NCI-H2107 treated with DMSO at 0.1 percent for 48 hours (cell line): ENCODE measurements at regions not wholly inside any gene's neighbourhood (a gene's known extent, or its start where the extent isn't known, plus 50 kb on each side); places are given as distances from the start of the nearest gene placed in this dataset.

ENCODE experiments used
- DNase-seq: peaks from one replicate; lab custom pipeline; 2025; ENCODE audit not compliant: unreplicated experiment; lab: John Stamatoyannopoulos, UW

- no peak for DNase-seq
Measured at GRCh38 chr4:149927514-149927913, 111.9 kb upstream of the IQCM start.

DNA sequence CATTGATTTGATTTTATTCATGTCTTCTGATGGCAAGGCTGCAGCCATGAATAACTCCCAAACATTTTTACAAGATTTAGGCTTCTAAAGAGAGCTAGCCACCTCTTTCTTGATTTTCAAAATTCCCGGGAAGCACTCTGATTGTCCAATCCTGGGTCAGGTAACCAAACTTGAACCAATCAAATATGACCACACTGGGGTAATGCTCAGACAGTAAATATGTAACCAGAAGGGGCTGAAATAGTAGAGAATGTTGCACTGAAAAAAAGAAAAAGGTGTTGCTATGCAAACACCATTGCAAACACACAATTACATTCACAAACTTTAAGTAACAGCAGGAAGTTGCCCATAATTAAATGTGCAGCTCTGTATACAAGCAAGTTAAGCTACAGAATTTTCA lies 112.9 kb upstream of the IQCM start:
- DNase-seq, result no peak

GRCh38 chr4:149931431-149931830 lies 115.8 kb upstream of the IQCM start:
- no peak for DNase-seq

GRCh38 chr4:149932188-149932587 lies 116.5 kb upstream of the IQCM start:
- DNase-seq, result no peak

DNA sequence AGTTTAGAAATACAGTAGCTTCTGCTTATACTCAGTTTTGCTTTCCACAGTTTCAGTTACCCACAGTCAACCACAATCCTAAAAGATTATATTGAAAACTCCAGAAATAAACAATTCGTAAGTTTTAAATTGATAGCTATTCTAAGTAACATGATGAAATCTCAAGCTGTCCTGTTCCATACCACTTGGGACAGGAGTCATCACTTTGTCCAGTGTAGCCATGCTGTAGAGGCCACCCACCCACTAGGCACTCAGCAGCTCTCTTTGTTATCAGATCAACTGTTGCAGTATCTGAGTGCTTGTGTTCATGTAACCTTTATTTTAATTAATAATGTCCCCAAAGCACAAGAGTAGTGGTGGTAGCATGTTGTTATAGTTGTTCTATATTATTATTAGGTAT lies 117.5 kb upstream of the IQCM start:
- DNase-seq, result no peak

GRCh38 chr4:149933883-149934282 lies 118.2 kb upstream of the IQCM start:
- no peak for DNase-seq

GRCh38 chr4:149949381-149949780 lies 128.9 kb upstream of the DCLK2 start:
- no peak for DNase-seq

- DNase-seq, result no peak
Measured at GRCh38 chr4:149951152-149951900, 126.9 kb upstream of the DCLK2 start.

DNA sequence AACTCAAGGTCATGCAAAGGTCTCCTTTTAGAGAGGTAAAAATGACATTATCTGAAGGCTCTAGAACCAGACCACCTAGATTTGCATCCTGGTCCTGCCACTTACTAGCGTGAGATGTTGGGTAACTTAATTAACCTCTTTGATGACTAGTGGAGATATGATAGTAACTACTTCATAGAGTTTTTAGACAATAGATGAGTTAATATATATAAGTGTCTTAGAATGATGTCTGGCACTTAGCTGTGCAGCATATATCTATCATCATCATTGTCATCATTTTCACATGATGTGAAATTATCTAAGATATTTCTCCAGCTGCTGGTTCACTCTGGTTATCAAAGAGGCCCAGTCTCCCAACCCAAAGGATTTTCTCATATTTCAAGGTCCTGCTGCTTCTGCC lies 126.1 kb upstream of the DCLK2 start:
- no peak for DNase-seq

DNA sequence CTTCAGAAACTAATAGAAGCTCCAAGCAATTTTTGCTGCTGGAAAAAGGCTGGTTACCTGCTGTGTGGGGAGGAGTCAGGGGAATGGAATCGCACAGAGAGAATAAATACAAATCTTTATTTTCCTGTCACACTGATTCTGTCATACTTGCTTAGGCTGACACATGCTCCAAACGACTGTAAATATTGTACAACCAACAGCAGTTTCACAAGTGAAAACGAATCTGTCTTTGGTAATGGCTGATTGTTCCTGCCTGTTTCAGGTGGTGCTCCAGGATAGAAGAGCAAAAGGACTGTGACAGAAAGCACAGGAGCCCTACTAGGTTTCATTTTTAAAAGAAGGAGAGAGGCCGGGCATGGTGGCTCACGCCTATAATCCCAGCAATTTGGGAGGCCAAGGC lies 125.5 kb upstream of the DCLK2 start:
- DNase-seq, result no peak

DNA sequence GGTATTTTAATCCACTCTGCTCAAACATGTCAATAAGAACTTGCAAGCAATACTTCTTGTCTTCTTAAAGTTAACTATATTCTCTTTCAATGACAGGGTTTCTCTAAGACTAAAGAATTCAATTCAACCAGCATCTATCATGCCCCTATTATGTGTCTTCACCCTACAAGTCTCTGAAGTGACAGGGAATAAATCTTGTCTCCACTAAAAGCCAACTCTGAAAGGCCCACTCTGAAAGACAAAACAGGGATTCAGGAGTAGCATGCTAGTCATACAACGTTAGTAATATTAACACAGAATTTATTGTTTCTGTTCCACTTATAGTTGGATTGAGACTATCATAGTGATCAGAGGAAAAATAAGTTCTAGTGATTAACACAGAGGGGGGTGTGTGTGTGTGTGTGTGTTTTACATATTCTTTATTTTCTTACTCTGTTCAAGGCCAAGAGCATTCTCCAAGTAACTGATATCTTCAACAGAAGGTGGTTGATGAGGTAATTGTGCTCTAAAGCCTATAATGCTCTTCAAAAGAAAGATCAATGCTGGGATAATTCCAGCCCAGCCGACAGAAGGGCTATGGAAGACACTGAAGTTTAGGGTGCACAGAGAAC lies 122.4 kb upstream of the DCLK2 start:
- DNase-seq, result no peak

DNA sequence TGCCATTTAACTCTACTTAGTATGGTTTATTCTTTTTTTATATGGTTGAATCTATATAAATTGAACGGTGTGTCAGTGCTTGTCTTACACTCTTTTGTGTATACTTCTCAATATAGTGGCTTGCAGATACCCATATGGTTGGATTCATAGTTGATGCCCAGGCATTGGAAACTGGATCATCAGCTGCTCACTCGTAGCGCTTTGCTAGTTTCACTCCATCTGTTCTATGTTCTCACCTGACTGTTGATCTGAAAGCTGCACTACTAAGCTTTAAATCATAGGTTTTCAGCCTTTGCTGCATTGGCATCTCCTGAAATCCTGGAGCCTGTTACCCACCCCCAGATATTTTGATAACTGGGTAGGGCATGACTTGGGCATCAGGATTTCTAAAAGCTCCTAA lies 121.6 kb upstream of the DCLK2 start:
- DNase-seq, result no peak

DNA sequence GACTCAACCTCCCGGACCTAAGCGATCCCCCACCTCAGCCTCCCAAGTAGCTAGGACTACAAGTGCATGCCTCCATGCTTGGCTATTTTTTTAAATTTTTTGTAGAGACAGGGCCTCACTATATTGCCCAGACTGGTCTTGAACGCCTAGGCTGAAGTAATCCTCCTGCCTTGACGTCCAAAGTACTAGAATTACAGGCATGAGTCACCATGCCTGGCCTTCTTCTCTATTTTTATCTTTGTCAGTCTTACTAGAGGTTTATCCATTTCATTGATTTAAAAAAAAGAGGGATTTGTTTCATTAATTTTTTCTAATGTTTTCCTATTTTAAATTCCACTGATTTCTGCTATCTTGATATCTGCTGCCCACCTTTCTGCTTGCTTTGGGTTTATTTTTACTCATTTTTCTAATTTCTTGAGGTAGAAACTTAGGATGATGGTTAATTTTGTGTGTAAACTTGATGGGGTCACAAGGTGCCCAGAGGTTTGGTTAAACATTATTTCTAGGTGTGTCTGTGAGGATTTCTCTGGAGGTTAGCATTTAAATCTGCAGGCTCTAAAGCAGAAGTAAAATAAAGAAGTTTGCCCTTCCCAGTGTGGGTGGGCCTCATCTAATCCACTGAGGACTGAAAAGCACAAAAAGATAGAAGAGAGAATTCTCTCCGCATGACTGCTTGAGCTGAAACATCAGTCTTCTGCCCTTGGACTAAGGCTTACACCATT lies 116.2 kb upstream of the DCLK2 start:
- no peak for DNase-seq

- DNase-seq, result no peak
Measured at GRCh38 chr4:149964001-149964796, 114.0 kb upstream of the DCLK2 start.

- DNase-seq, result no peak
Measured at GRCh38 chr4:149965206-149965605, 113.0 kb upstream of the DCLK2 start.

GRCh38 chr4:149972407-149972806 lies 105.8 kb upstream of the DCLK2 start:
- no peak for DNase-seq

- DNase-seq, result no peak
Measured at GRCh38 chr4:149973181-149973580, 105.1 kb upstream of the DCLK2 start.

DNA sequence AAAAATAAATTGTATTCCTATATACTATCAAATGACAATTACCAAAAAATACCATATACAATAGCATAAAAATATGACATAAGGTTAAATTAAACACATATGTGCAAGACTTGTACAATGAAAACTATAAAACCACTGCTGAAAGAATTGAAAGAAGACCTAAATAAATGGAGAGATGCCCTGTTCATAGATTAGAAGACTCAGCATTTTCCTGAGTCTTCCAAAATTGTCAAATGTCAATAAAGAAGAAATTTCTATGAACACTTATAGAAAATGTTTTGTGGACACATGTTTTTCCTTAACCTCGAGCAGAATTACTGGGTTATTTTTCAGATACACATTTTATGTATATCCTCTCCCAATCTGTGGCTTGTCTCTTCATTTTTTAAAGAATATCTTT lies 103.1 kb upstream of the DCLK2 start:
- no peak for DNase-seq

GRCh38 chr4:149980121-149980682 lies 98.0 kb upstream of the DCLK2 start:
- no peak for DNase-seq

DNA sequence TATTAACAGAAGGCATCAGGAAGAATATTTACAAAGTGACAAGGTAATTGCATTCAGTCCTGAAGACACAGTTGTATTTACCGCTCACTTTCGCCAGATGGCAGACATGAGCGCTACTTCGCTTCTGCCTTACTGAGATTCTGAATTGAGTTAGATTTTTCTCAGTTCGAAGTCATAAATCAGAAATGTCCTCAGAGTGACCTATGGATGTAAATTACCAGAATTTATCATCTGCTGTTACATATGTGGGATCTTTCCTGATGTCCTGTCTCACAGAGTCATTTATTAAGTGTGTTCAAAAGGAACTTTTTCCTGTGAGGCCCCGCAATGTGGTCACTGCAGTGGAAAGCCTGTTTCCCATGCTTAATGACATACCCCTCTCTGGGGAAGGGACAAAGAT lies 97.3 kb upstream of the DCLK2 start:
- DNase-seq, result no peak

- DNase-seq, result no peak
Measured at GRCh38 chr4:149983401-149983800, 94.8 kb upstream of the DCLK2 start.
